ENCODE measurements at regions not wholly inside any gene's neighbourhood (a gene's known extent, or its start where the extent isn't known, plus 50 kb on each side); places are given as distances from the start of the nearest gene placed in this dataset.

DNA sequence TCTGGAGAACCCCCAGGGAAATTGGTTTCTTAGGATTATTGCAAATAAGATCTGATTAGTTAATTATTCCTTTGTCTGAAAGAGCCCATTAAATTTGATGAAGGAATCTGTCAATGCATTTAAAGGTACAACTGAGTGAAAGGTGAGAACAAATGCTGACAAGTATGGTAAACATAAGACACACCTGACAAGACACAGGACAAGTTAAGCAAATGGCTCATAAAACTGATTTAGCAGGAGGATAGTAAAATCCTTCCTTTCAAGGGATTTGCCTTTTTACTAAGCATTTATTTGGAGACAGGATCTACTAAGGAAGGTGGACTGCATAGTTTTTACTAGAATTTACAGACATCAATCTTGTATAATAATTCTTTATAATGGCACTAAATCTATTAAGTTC is 553.9 kb downstream of the SPRY1 start:
- ChIA-PET POLR2A (no interaction called here), CTCF (no interaction called here)
- Mint-ChIP-seq H3K36me3 (peaks cover 19% of the 10 kb centered on the region), H3K27me3 (ENCODE audit: low read depth) (no peaks in the 10 kb centered on the region), H3K27ac (no peak overlapping the region), H3K4me1 (peaks cover 30% of the 10 kb centered on the region), H3K4me3 (no peak overlapping the region), H3K9me3 (peaks cover 23% of the 10 kb centered on the region)
- ATAC-seq (no peak), DNase-seq (ENCODE audit: low spot score) (no peak)
- TF ChIP-seq, protein P1, sequence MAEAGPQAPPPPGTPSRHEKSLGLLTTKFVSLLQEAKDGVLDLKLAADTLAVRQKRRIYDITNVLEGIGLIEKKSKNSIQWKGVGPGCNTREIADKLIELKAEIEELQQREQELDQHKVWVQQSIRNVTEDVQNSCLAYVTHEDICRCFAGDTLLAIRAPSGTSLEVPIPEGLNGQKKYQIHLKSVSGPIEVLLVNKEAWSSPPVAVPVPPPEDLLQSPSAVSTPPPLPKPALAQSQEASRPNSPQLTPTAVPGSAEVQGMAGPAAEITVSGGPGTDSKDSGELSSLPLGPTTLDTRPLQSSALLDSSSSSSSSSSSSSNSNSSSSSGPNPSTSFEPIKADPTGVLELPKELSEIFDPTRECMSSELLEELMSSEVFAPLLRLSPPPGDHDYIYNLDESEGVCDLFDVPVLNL (CRISPR knock-in tag; IDR thresholded peaks at IDR 0.05; ENCODE audit: borderline replicate concordance, low read depth), result no peak
- TF ChIP-seq HMGA2 (CRISPR knock-in tag; IDR thresholded peaks at IDR 0.05) (no peak), GTF2I (CRISPR knock-in tag; conservative IDR thresholded peaks at IDR 0.05) (no peak)
- TF ChIP-seq, protein P2, sequence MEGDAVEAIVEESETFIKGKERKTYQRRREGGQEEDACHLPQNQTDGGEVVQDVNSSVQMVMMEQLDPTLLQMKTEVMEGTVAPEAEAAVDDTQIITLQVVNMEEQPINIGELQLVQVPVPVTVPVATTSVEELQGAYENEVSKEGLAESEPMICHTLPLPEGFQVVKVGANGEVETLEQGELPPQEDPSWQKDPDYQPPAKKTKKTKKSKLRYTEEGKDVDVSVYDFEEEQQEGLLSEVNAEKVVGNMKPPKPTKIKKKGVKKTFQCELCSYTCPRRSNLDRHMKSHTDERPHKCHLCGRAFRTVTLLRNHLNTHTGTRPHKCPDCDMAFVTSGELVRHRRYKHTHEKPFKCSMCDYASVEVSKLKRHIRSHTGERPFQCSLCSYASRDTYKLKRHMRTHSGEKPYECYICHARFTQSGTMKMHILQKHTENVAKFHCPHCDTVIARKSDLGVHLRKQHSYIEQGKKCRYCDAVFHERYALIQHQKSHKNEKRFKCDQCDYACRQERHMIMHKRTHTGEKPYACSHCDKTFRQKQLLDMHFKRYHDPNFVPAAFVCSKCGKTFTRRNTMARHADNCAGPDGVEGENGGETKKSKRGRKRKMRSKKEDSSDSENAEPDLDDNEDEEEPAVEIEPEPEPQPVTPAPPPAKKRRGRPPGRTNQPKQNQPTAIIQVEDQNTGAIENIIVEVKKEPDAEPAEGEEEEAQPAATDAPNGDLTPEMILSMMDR (IDR thresholded peaks at IDR 0.05), result no peak

DNA sequence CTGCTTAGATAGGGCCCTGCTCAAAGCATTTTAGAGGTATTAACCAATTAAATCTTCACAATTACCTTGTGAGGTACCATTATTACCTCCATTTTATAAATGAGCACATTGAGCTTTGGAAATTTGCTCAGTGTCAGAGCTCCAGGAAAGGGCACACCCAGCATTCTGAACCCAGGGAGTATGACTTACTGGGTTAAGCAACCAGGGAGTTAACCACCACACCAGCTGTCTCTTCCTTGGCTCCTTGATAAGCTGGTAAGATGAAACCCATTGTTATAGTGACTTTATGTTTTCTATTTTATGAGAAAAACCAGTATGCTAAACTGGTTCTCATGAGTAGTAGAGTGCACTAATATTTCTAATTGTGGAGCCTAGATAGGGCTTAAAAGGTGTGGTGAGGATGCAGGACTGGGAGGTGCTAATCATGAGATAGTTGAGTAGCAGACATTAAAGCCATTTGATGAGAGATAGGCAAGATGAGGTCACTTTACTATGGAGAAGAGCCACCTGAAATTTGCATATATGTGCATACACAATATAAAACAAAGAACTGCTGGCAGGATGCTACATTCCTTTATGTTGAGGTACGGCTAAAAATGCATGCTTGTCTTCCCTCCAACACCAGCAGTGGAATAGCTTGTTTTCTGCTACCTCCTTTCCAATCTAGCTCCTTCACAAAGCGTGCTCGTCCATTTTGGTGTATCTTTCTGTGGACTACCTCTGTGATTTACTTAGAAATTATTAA is 556.1 kb downstream of the SPRY1 start:
- POLR2A ChIA-PET, result no interaction called here
- TF ChIP-seq, protein P3, sequence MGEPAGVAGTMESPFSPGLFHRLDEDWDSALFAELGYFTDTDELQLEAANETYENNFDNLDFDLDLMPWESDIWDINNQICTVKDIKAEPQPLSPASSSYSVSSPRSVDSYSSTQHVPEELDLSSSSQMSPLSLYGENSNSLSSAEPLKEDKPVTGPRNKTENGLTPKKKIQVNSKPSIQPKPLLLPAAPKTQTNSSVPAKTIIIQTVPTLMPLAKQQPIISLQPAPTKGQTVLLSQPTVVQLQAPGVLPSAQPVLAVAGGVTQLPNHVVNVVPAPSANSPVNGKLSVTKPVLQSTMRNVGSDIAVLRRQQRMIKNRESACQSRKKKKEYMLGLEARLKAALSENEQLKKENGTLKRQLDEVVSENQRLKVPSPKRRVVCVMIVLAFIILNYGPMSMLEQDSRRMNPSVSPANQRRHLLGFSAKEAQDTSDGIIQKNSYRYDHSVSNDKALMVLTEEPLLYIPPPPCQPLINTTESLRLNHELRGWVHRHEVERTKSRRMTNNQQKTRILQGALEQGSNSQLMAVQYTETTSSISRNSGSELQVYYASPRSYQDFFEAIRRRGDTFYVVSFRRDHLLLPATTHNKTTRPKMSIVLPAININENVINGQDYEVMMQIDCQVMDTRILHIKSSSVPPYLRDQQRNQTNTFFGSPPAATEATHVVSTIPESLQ (CRISPR knock-in tag; IDR thresholded peaks at IDR 0.05), result no peak
- TF ChIP-seq SMAD4 (CRISPR knock-in tag; IDR thresholded peaks at IDR 0.05) (no peak), TCF7 (CRISPR knock-in tag; IDR thresholded peaks at IDR 0.05; ENCODE audit: low read depth) (no peak), MXD4 (CRISPR knock-in tag; IDR thresholded peaks at IDR 0.05; ENCODE audit: borderline replicate concordance) (0 out of 2 replicates have a peak, but pooled peaks have one; percentile 29), TEAD1 (CRISPR knock-in tag; IDR thresholded peaks at IDR 0.05) (peak; percentile 70; the same call in 1 of the 2 replicates), ETV6 (CRISPR knock-in tag; IDR thresholded peaks at IDR 0.05) (no peak), ZNF416 (CRISPR knock-in tag; IDR thresholded peaks at IDR 0.05) (0 out of 2 replicates have a peak, but pooled peaks have one; percentile 39)
- TF ChIP-seq, protein P4, sequence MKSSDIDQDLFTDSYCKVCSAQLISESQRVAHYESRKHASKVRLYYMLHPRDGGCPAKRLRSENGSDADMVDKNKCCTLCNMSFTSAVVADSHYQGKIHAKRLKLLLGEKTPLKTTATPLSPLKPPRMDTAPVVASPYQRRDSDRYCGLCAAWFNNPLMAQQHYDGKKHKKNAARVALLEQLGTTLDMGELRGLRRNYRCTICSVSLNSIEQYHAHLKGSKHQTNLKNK (CRISPR knock-in tag; IDR thresholded peaks at IDR 0.05), result no peak
- 0 out of 2 replicates have a peak overlapping the region, but pooled peaks have one; percentile 8 for H3K4me3 Mint-ChIP-seq
- CTCF ChIA-PET, result no interaction called here
- ATAC-seq, result peak; percentile 92
- peaks cover 26% of the 10 kb centered on the region for H3K36me3 Mint-ChIP-seq
- DNase-seq (ENCODE audit: low spot score), result no peak
- H3K4me1 Mint-ChIP-seq, result peaks cover 26% of the 10 kb centered on the region
- no peaks in the 10 kb centered on the region for H3K27me3 Mint-ChIP-seq (ENCODE audit: low read depth)
- H3K27ac Mint-ChIP-seq, result peak overlapping the region; percentile 95
- peaks cover 27% of the 10 kb centered on the region for H3K9me3 Mint-ChIP-seq

DNA sequence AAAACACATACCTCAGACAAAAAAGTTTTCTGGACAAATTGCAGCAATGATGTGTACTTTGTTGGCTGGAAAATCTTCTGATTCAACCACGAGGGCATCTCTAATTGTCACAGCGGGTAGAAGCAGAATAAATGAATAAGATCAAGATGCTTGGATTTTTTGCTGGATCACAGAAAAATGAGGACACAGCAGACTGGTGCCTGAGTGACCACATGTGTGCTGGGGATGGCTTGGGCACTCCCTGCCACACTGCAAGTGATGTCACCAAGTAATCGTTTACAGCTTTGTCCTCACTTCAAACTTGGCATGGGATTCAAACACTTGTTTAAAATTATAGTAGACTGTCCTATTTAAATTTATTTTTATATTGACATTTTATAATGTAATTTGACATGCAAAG is 557.0 kb downstream of the SPRY1 start:
- peaks cover 26% of the 10 kb centered on the region for H3K36me3 Mint-ChIP-seq
- H3K27ac Mint-ChIP-seq, result peak overlapping the region; percentile 95
- peaks cover 31% of the 10 kb centered on the region for H3K9me3 Mint-ChIP-seq
- H3K4me3 Mint-ChIP-seq, result no peak overlapping the region
- ChIA-PET POLR2A (no interaction called here), CTCF (no interaction called here)
- DNase-seq (ENCODE audit: low spot score), result no peak
- no peak for ATAC-seq
- no peaks in the 10 kb centered on the region for H3K27me3 Mint-ChIP-seq (ENCODE audit: low read depth)
- H3K4me1 Mint-ChIP-seq, result peaks cover 26% of the 10 kb centered on the region
- no peak for TF ChIP-seq TP53 (CRISPR knock-in tag; IDR thresholded peaks at IDR 0.05)
- no peak for TF ChIP-seq HMGA2 (CRISPR knock-in tag; IDR thresholded peaks at IDR 0.05)
- TF ChIP-seq ZNF423 (CRISPR knock-in tag; IDR thresholded peaks at IDR 0.05), result no peak
- no peak for TF ChIP-seq IRF1 (CRISPR knock-in tag; IDR thresholded peaks at IDR 0.05)
- no peak for TF ChIP-seq NR1H2 (CRISPR knock-in tag; IDR thresholded peaks at IDR 0.05)
- no peak for TF ChIP-seq ELF4 (CRISPR knock-in tag; IDR thresholded peaks at IDR 0.05; ENCODE audit: low read depth)
- TF ChIP-seq, protein P5, sequence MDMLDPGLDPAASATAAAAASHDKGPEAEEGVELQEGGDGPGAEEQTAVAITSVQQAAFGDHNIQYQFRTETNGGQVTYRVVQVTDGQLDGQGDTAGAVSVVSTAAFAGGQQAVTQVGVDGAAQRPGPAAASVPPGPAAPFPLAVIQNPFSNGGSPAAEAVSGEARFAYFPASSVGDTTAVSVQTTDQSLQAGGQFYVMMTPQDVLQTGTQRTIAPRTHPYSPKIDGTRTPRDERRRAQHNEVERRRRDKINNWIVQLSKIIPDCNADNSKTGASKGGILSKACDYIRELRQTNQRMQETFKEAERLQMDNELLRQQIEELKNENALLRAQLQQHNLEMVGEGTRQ (CRISPR knock-in tag; IDR thresholded peaks at IDR 0.05), result no peak
- TF ChIP-seq MXD4 (CRISPR knock-in tag; IDR thresholded peaks at IDR 0.05; ENCODE audit: borderline replicate concordance), result no peak
- TF ChIP-seq, protein P6, sequence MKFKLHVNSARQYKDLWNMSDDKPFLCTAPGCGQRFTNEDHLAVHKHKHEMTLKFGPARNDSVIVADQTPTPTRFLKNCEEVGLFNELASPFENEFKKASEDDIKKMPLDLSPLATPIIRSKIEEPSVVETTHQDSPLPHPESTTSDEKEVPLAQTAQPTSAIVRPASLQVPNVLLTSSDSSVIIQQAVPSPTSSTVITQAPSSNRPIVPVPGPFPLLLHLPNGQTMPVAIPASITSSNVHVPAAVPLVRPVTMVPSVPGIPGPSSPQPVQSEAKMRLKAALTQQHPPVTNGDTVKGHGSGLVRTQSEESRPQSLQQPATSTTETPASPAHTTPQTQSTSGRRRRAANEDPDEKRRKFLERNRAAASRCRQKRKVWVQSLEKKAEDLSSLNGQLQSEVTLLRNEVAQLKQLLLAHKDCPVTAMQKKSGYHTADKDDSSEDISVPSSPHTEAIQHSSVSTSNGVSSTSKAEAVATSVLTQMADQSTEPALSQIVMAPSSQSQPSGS (CRISPR knock-in tag; IDR thresholded peaks at IDR 0.05; ENCODE audit: borderline replicate concordance, low read depth), result no peak
- TF ChIP-seq, protein P1 (CRISPR knock-in tag; IDR thresholded peaks at IDR 0.05; ENCODE audit: borderline replicate concordance, low read depth), result no peak
- no peak for TF ChIP-seq PREB (CRISPR knock-in tag; IDR thresholded peaks at IDR 0.05; ENCODE audit: borderline replicate concordance)

Data from WTC11 (cell line).